Astrocyte (in vitro differentiated cells and primary cell): ENCODE measurements at regions not wholly inside any gene's neighbourhood (a gene's known extent, or its start where the extent isn't known, plus 50 kb on each side); places are given as distances from the start of the nearest gene placed in this dataset.

Source experiments
- EZH2 ChIP-seq: IDR thresholded peaks from 2 replicates; pipeline ENCODE4 v1.6.1; 2012; ENCODE audit warnings: mild to moderate bottlenecking, low read length, inconsistent platforms; ENCODE audit not compliant: insufficient read depth
- TF ChIP-seq, protein P1 (sequence below): IDR thresholded peaks from 2 replicates; pipeline ENCODE4 v1.5.1; 2011; ENCODE audit warnings: low read depth, mild to moderate bottlenecking, inconsistent platforms, low read length, moderate library complexity; ENCODE audit not compliant: insufficient read depth

DNA sequence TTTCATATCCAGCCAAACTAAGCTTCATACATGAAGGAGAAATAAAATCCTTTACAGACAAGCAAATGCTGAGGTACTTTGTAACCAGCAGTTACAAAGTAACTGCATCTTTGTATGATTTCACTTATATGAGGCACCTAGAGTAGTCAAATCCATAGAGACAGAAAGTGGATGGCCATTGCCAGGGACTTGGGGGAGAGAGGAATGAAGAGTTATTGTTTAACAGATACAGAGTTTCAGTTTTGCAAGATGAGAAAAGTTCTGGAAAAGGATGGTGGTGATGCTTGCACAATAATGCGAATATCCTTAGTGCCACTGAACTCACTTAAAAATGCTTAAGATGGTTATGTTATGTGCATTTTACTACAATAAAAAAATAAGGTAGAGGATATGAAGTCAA lies 58.4 kb upstream of the VCX start:
- TF ChIP-seq, protein P1, sequence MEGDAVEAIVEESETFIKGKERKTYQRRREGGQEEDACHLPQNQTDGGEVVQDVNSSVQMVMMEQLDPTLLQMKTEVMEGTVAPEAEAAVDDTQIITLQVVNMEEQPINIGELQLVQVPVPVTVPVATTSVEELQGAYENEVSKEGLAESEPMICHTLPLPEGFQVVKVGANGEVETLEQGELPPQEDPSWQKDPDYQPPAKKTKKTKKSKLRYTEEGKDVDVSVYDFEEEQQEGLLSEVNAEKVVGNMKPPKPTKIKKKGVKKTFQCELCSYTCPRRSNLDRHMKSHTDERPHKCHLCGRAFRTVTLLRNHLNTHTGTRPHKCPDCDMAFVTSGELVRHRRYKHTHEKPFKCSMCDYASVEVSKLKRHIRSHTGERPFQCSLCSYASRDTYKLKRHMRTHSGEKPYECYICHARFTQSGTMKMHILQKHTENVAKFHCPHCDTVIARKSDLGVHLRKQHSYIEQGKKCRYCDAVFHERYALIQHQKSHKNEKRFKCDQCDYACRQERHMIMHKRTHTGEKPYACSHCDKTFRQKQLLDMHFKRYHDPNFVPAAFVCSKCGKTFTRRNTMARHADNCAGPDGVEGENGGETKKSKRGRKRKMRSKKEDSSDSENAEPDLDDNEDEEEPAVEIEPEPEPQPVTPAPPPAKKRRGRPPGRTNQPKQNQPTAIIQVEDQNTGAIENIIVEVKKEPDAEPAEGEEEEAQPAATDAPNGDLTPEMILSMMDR = no peak
- TF ChIP-seq EZH2 = no peak
